Activated CD8-positive, alpha-beta T cell treated with anti-CD3 and anti-CD28 coated beads for 36 hours (primary cell): ENCODE measurements at regions not wholly inside any gene's neighbourhood (a gene's known extent, or its start where the extent isn't known, plus 50 kb on each side); places are given as distances from the start of the nearest gene placed in this dataset.

Source experiments
- ATAC-seq: fragments of 200-7000 bp; cut with Tn5 transposase; one replicate; pipeline ENCODE4 v1.10.0; 2021; ENCODE audit warnings: mild to moderate bottlenecking, moderate library complexity
- CTCF ChIA-PET: fragments of 350-600 bp; sonication (Branson Sonifier 250); formaldehyde crosslinking; loops from one replicate; lab custom pipeline; 2021; ENCODE audit warnings: antibody characterized with exemption; lab: Charles Lee
- POLR2A ChIA-PET: fragments of 350-600 bp; sonication (Branson Sonifier 250); formaldehyde crosslinking; loops from one replicate; lab custom pipeline; 2021; ENCODE audit warnings: antibody characterized with exemption; lab: Charles Lee
- DNase-seq: peaks from one replicate; pipeline ENCODE4 v3.0.0-alpha.2; 2020
- H3K27ac Mint-ChIP-seq: one replicate; pipeline ENCODE4 v1.8.0; 2021; ENCODE audit warnings: mild to moderate bottlenecking, mixed read lengths
- H3K27me3 Mint-ChIP-seq: one replicate; pipeline ENCODE4 v1.8.0; 2021; ENCODE audit warnings: mixed read lengths
- H3K36me3 Mint-ChIP-seq: one replicate; pipeline ENCODE4 v1.8.0; 2021; ENCODE audit warnings: low read depth, mixed read lengths
- H3K4me1 Mint-ChIP-seq: one replicate; pipeline ENCODE4 v1.8.0; 2021; ENCODE audit warnings: low read depth, mixed read lengths
- H3K4me3 Mint-ChIP-seq: one replicate; pipeline ENCODE4 v1.8.0; 2021; ENCODE audit warnings: mild to moderate bottlenecking, moderate library complexity, mixed read lengths
- H3K9me3 Mint-ChIP-seq: one replicate; pipeline ENCODE4 v1.8.0; 2021; ENCODE audit warnings: mixed read lengths
- intact Hi-C: fragments of 100-400 bp; cut with micrococcal nuclease; formaldehyde crosslinking; loops from one replicate; pipeline ENCODE4 v1.10.0; 2022
- TF ChIP-seq, protein P1 (sequence below): fragments of 200-600 bp; IDR thresholded peaks from one replicate; pipeline ENCODE4 v1.8.0; 2022; ENCODE audit warnings: antibody characterized with exemption, mild to moderate bottlenecking

DNA sequence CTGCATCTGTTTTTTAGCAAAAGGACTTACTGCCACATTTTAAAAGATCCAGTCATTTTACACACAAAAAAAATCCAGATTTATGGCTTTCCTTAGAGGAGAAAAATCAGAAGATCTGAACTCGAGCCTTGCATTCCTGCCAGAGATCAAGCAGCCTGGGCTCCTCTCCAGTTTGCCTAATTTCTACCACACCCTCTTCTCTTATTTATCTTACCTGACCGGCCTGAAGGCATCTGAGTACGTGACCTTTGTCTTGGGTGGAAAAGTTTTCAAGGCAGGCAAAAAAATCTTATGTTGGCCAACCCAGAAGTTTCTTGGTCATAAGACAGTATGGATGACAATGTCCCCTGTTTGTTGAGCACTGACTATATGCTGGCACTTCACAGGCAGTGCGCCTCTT, 60.3 kb downstream of the CHRD start:
- Mint-ChIP-seq H3K4me1 (peaks cover 5% of the 10 kb centered on the region), H3K27me3 (peaks cover 1% of the 10 kb centered on the region), H3K36me3 (no peaks in the 10 kb centered on the region), H3K9me3 (peaks cover 4% of the 10 kb centered on the region), H3K4me3 (no peak overlapping the region), H3K27ac (no peak overlapping the region)
- DNase-seq: no peak
- ATAC-seq: no peak
- CTCF ChIA-PET: interaction anchor here (1.2 kb wide), 1 partner anchor 101 kb away, joined by 4 read pairs; no protein-coding TSS in a partner anchor
- POLR2A ChIA-PET: no interaction called here
- intact Hi-C loops: no loop called here
- TF ChIP-seq, protein P1, sequence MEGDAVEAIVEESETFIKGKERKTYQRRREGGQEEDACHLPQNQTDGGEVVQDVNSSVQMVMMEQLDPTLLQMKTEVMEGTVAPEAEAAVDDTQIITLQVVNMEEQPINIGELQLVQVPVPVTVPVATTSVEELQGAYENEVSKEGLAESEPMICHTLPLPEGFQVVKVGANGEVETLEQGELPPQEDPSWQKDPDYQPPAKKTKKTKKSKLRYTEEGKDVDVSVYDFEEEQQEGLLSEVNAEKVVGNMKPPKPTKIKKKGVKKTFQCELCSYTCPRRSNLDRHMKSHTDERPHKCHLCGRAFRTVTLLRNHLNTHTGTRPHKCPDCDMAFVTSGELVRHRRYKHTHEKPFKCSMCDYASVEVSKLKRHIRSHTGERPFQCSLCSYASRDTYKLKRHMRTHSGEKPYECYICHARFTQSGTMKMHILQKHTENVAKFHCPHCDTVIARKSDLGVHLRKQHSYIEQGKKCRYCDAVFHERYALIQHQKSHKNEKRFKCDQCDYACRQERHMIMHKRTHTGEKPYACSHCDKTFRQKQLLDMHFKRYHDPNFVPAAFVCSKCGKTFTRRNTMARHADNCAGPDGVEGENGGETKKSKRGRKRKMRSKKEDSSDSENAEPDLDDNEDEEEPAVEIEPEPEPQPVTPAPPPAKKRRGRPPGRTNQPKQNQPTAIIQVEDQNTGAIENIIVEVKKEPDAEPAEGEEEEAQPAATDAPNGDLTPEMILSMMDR: no peak

DNA sequence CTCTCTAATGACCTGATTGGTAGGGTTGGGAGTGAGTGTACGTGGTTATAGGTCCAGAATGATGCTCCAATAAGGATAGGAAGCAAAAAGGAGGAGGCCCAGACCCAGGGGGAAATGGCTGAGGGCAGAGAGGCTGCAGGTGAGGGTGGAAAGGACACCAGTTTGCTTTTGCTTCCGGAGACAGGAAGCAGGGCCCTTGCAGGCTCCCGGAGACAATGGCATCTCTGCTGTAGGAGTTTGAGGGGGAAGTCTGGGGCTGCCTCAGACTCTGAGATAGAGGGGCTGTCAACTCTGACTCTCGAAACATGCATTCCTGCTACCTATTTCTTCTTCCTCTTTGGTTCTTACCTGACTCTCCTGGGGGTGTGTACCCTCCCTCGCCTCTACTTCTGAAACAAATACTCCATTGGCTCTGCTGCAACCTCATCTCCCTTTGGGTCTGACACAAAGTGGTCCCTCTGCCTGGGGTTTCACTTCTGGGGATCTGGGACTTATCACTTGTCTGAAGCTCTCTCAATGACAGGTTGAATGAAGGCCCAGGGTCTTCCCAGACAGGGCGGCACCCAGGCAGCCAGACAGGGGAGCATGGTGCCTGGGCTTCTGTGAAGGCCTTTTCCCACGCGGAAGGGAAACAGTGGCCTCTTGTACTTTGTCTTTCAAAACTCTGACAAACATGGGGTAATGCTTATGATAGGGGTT, 61.5 kb downstream of the CHRD start:
- Mint-ChIP-seq H3K27me3 (peaks cover 1% of the 10 kb centered on the region), H3K27ac (no peak overlapping the region), H3K36me3 (no peaks in the 10 kb centered on the region), H3K4me1 (peaks cover 5% of the 10 kb centered on the region), H3K9me3 (peaks cover 4% of the 10 kb centered on the region), H3K4me3 (no peak overlapping the region)
- POLR2A ChIA-PET: no interaction called here
- TF ChIP-seq, protein P1: no peak
- DNase-seq (no peak), ATAC-seq (no peak)
- intact Hi-C loops: no loop called here
- CTCF ChIA-PET: no interaction called here

DNA sequence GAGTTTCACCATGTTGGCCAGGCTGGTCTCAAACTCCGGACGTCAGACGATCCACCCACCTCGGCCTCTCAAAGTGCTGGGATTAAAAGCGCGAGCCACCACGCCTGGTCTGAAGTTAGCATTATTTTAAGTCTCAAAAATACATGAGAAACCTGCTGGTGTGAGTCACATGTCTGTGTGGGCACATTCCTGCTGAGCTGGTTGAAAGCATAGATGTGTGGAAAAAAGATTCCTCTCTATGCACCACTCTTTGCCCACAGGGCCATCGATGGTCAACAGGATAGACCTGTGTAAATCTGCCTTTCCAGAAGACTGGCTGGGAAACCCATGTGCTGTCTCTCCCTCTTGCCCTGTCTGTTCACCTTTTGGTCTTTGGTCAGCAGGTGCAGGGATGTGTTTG, 63.5 kb downstream of the CHRD start:
- peaks cover 5% of the 10 kb centered on the region for H3K4me1 Mint-ChIP-seq
- ATAC-seq (no peak), DNase-seq (no peak)
- intact Hi-C loops: no loop called here
- H3K27me3 Mint-ChIP-seq: no peaks in the 10 kb centered on the region
- H3K36me3 Mint-ChIP-seq: no peaks in the 10 kb centered on the region
- peaks cover 2% of the 10 kb centered on the region for H3K9me3 Mint-ChIP-seq
- H3K27ac Mint-ChIP-seq: no peak overlapping the region
- ChIA-PET CTCF (interaction anchor here (1.5 kb wide), 1 partner anchor 17 kb away, joined by 3 read pairs; no protein-coding TSS in a partner anchor), POLR2A (interaction anchor here (0.9 kb wide), 1 partner anchor 338 kb away, joined by 3 read pairs; no protein-coding TSS in a partner anchor)
- TF ChIP-seq, protein P1: no peak
- H3K4me3 Mint-ChIP-seq: no peak overlapping the region

DNA sequence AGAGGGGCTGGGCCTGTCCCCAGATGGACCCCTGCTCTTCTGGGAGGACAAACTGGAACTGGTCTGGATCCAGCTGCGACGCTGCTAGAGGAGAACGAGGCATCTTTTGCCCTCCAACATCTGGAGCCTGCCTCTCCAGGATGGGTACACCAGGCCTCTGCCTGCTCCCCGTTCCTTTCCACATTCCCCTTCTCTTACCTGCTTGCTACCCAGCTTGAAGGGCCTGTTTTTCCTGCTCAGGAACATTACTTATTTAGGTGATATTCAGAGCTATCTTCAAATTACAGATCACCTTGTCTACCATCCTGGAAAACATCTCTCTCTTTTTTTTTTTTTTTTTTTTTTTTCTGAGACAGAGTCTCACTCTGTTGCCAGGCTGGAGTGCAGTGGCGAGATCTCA, 64.0 kb downstream of the CHRD start:
- no peaks in the 10 kb centered on the region for H3K9me3 Mint-ChIP-seq
- intact Hi-C loops: no loop called here
- H3K4me3 Mint-ChIP-seq: no peak overlapping the region
- no peak overlapping the region for H3K27ac Mint-ChIP-seq
- TF ChIP-seq, protein P1: no peak
- no peak for ATAC-seq
- POLR2A ChIA-PET: interaction anchor here (0.9 kb wide), 1 partner anchor 338 kb away, joined by 3 read pairs; no protein-coding TSS in a partner anchor
- CTCF ChIA-PET: no interaction called here
- no peaks in the 10 kb centered on the region for H3K27me3 Mint-ChIP-seq
- no peaks in the 10 kb centered on the region for H3K36me3 Mint-ChIP-seq
- H3K4me1 Mint-ChIP-seq: peaks cover 5% of the 10 kb centered on the region
- DNase-seq: no peak

DNA sequence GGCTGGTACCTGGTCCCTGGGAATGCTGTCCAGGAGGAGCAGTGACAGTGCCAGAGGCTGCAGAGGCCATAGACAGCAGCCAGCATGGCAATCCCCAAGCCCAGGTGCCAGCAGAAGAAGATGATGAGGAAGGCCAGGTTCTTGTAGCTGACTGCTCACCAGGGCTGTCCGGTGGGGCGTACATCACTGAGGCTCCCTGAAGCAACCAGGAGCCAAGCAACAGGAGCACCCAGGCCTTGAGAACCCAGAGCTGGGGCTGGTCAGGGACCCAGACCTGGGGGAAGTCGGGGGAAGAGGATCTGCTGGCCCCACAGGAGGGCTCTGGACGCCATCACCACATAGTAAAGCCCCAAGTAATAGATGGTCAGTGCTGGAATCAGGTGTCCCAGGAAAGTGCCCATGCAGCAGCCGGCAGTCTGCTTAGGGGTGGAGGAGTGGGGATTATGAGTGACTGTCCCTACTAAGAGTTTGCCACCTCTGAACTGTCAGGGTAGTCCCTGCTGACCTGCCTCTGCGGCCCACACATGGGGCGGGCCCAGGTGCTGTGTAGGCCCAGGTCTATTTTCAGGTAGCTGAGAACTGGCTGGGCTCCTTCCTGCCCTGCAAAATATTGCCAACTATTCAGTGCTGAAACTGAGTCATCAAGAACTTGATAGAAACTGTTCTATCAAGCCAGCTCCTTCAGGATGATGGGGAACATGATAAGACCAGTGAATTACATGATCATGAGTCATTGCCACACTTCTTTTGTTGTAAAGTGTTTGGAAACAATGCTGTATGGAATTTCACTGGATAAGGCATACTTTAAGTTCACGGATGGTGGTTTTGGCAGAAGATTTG, 68.7 kb downstream of the CHRD start:
- ATAC-seq: no peak
- CTCF ChIA-PET: no interaction called here

More for the DNA sequence above, 68.7 kb downstream of the CHRD start:
- no peaks in the 10 kb centered on the region for H3K27me3 Mint-ChIP-seq
- intact Hi-C loops: no loop called here
- H3K36me3 Mint-ChIP-seq: no peaks in the 10 kb centered on the region
- POLR2A ChIA-PET: no interaction called here
- DNase-seq: no peak
- no peaks in the 10 kb centered on the region for H3K4me1 Mint-ChIP-seq
- H3K27ac Mint-ChIP-seq: no peak overlapping the region
- H3K9me3 Mint-ChIP-seq: no peaks in the 10 kb centered on the region
- TF ChIP-seq, protein P1: no peak
- no peak overlapping the region for H3K4me3 Mint-ChIP-seq
